Breast epithelium (tissue), 4 donors: ENCODE measurements at regions not wholly inside any gene's neighbourhood (a gene's known extent, or its start where the extent isn't known, plus 50 kb on each side); places are given as distances from the start of the nearest gene placed in this dataset.
"Not testable (repeated sequence)": the region's sequence is repeated elsewhere in the genome, so short reads cannot be mapped to it uniquely, and the experiment has no call there.

ENCODE experiments used
- DNase-seq, 2 donors: peaks; one replicate each; pipeline ENCODE4 v3.0.0-alpha.2; 2019; ENCODE audit warnings: low spot score in 2 of 2
- H3K27ac ChIP-seq, 2 donors: fragments of 200-600 bp; sonication (generic) in 1 of 2; one replicate each; pipeline ENCODE4 v1.5.1; 2016 to 2019; ENCODE audit warnings: mild to moderate bottlenecking in 1 of 2
- H3K27me3 ChIP-seq, 2 donors: fragments of 200-600 bp; sonication (generic) in 1 of 2; one replicate each; pipeline versions ENCODE4 v1.5.1 to v1.6.0; 2017 to 2019; ENCODE audit warnings: control low read depth in 1 of 2, mild to moderate bottlenecking in 1 of 2
- H3K36me3 ChIP-seq: fragments of 200-600 bp; one replicate; pipeline ENCODE4 v1.5.1; 2019
- H3K4me1 ChIP-seq, 2 donors: fragments of 200-600 bp; sonication (generic); one replicate each; pipeline ENCODE4 v1.5.1; 2016 to 2019; ENCODE audit warnings: control low read depth in 1 of 2
- H3K4me3 ChIP-seq, 3 donors: fragments of 200-600 bp; sonication (generic); 1 replicate in 2 of 3; 2 replicates in 1 of 3; pipeline ENCODE4 v1.5.1; 2016 to 2019; ENCODE audit warnings: mild to moderate bottlenecking in 3 of 3, moderate library complexity in 2 of 3
- H3K9me3 ChIP-seq, 2 donors: fragments of 200-600 bp; sonication (generic) in 1 of 2; one replicate each; pipeline ENCODE4 v1.5.1; 2016 to 2019; ENCODE audit warnings: control low read depth in 1 of 2
- POLR2A ChIP-seq: fragments of 450-650 bp; IDR thresholded peaks from one replicate; pipeline ENCODE4 v1.6.1; 2016; ENCODE audit warnings: antibody characterized with exemption, mild to moderate bottlenecking, moderate library complexity
- POLR2AphosphoS5 ChIP-seq, 3 donors: sonication (generic); formaldehyde crosslinking; IDR thresholded peaks; one replicate each; pipeline ENCODE4 v1.6.1; 2017; ENCODE audit warnings: antibody characterized with exemption in 3 of 3
- intact Hi-C: fragments of 100-400 bp; cut with DNase I; formaldehyde crosslinking; loops from one replicate; pipeline ENCODE4 v1.15.1; 2023; ENCODE audit warnings: low total_unique reads
- TF ChIP-seq, protein P1 (sequence below), 3 donors: fragments of 450-650 bp; IDR thresholded peaks; one replicate each; pipeline ENCODE4 v1.5.1; 2016 to 2017; ENCODE audit warnings: antibody characterized with exemption in 3 of 3, mild to moderate bottlenecking in 3 of 3, moderate library complexity in 3 of 3

DNA sequence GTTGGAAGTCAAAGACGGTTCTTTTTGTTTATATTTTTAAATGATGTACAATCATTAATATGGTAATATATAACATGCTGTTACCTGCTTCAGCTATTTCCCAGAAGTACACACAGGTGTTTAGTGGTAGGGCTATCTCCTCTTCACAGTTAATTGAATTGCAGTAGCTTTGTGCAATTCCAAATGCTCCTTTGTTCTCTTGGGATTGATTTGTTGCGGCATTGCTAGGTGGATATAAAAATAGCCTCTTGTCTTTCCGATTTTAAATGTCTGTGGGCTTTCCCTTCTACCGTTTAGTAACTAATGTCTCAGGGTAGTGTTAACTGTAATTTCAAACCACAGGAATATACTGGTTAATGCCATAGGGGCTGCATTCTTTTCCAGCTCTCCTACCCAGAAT lies 307.6 kb upstream of the SLITRK3 start:
- no peak for DNase-seq
- TF ChIP-seq, protein P1, sequence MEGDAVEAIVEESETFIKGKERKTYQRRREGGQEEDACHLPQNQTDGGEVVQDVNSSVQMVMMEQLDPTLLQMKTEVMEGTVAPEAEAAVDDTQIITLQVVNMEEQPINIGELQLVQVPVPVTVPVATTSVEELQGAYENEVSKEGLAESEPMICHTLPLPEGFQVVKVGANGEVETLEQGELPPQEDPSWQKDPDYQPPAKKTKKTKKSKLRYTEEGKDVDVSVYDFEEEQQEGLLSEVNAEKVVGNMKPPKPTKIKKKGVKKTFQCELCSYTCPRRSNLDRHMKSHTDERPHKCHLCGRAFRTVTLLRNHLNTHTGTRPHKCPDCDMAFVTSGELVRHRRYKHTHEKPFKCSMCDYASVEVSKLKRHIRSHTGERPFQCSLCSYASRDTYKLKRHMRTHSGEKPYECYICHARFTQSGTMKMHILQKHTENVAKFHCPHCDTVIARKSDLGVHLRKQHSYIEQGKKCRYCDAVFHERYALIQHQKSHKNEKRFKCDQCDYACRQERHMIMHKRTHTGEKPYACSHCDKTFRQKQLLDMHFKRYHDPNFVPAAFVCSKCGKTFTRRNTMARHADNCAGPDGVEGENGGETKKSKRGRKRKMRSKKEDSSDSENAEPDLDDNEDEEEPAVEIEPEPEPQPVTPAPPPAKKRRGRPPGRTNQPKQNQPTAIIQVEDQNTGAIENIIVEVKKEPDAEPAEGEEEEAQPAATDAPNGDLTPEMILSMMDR (IDR thresholded peaks at IDR 0.05) = no peak
- no peak for TF ChIP-seq POLR2A
- TF ChIP-seq POLR2AphosphoS5 (IDR thresholded peaks at IDR 0.05) = no peak
- no peaks in the 10 kb centered on the region for H3K36me3 ChIP-seq
- intact Hi-C loops = no loop called here
- H3K4me1 ChIP-seq = no peaks in the 10 kb centered on the region
- H3K27me3 ChIP-seq = no peaks in the 10 kb centered on the region
- H3K4me3 ChIP-seq = no peak overlapping the region
- no peak overlapping the region for H3K27ac ChIP-seq
- peaks cover 0 to 6% of the 10 kb centered on the region in 2 donors for H3K9me3 ChIP-seq

DNA sequence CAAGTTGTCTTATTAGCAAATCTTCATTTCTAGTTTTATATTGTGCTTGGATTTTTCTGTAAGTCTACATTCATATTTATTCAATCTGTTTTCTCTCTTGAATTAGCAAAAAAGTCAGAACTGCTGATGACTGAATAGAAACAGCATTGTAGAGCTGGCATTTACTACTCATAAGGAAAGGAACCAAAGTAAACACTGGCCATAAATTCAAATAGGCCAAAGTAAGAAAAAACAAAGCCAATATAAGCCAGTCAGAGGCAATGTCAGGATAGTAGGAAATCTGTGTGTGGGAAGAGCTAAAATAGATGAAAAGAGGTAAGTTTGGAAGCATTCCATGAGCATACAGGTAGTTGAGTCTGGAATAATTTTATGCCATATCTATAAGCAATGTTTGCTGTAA lies 307.2 kb upstream of the SLITRK3 start:
- DNase-seq = no peak
- Histone ChIP-seq H3K27me3 (no peaks in the 10 kb centered on the region), H3K4me1 (no peaks in the 10 kb centered on the region), H3K4me3 (no peak overlapping the region), H3K36me3 (no peaks in the 10 kb centered on the region), H3K9me3 (peaks cover 0 to 6% of the 10 kb centered on the region in 2 donors), H3K27ac (no peak overlapping the region)
- TF ChIP-seq POLR2AphosphoS5 (IDR thresholded peaks at IDR 0.05) (no peak), POLR2A (no peak)
- TF ChIP-seq, protein P1 (IDR thresholded peaks at IDR 0.05) = no peak
- intact Hi-C loops = no loop called here

DNA sequence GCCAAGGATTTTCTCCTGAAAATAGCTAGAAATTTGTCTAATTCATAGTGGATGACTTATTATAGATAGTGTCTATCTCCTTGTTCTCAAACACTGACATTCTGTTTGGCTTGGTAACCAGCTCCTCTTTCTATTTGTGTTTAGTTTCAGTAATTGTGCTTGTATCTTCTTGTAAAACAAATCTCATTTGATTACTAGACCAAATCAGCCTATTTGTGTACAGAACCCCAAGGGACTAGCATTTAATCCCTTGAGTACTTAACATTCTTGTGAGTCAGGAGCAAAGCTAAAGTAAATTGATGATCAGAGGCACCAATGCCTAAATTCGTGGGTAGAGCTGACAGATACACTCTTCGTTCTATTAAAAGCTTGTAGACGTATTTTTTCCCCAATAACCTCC lies 306.5 kb upstream of the SLITRK3 start:
- DNase-seq = no peak

DNA sequence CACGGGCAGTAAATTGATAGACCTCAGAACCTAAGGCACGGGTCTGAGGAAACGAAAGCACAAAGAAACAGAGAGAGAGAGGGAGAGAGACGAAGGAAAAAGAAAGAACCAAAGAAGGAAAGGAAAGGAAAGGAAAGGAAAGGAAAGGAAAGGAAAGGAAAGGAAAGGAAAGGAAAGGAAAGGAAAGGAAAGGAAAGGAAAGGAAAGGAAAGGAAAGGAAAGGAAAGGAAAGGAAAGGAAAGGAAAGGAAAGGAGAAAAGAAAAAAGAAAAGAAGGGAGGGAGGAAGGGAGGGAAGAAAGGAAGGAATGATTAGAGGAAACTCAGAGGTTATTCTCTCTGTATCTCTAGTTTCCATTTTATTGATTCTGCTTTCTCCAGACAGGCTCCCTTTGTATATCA lies 302.6 kb upstream of the SLITRK3 start:
- H3K9me3 ChIP-seq, H3K36me3 ChIP-seq, DNase-seq, H3K4me3 ChIP-seq, H3K27me3 ChIP-seq, H3K27ac ChIP-seq, intact Hi-C loops, H3K4me1 ChIP-seq: not testable (repeated sequence)

More for the DNA sequence above, 306.5 kb upstream of the SLITRK3 start:
- peaks cover 0 to 6% of the 10 kb centered on the region in 2 donors for H3K9me3 ChIP-seq
- TF ChIP-seq POLR2A = no peak
- TF ChIP-seq, protein P1 (IDR thresholded peaks at IDR 0.05) = no peak
- TF ChIP-seq POLR2AphosphoS5 (IDR thresholded peaks at IDR 0.05) = no peak
- no peaks in the 10 kb centered on the region for H3K36me3 ChIP-seq
- intact Hi-C loops = no loop called here
- H3K4me3 ChIP-seq = no peak overlapping the region
- H3K27ac ChIP-seq = no peak overlapping the region
- H3K27me3 ChIP-seq = no peaks in the 10 kb centered on the region
- no peaks in the 10 kb centered on the region for H3K4me1 ChIP-seq

DNA sequence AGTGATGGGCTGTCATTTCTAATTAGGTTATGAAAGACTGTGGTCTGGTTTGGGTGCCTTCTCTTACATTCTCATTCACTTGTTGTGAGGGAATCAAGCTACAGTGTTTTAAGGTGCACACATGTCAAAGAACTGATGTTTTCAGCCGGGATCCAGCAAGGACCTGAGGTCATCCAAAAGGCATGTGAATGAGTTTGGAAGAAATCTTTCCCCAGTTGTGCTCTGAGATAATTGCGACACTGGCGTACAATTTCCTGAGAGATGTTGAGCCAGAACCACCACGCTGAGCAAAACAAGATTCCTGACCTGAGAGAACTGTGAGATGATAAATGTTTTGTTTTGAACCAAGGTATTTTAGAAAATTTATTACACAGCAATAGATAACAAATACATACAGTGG lies 295.3 kb upstream of the SLITRK3 start:
- Histone ChIP-seq H3K27ac (no peak overlapping the region), H3K4me3 (no peak overlapping the region), H3K4me1 (no peaks in the 10 kb centered on the region), H3K36me3 (no peaks in the 10 kb centered on the region), H3K27me3 (no peaks in the 10 kb centered on the region), H3K9me3 (no peaks in the 10 kb centered on the region)
- DNase-seq = no peak
- TF ChIP-seq, protein P1 (IDR thresholded peaks at IDR 0.05) = no peak
- no peak for TF ChIP-seq POLR2A
- TF ChIP-seq POLR2AphosphoS5 (IDR thresholded peaks at IDR 0.05) = no peak
- intact Hi-C loops = no loop called here
